Vagina (tissue), 2 donors: ENCODE measurements at regions not wholly inside any gene's neighbourhood (a gene's known extent, or its start where the extent isn't known, plus 50 kb on each side); places are given as distances from the start of the nearest gene placed in this dataset.
"Not testable (repeated sequence)": the region's sequence is repeated elsewhere in the genome, so short reads cannot be mapped to it uniquely, and the experiment has no call there.

Experiments used
- DNase-seq, 2 donors: peaks; one replicate each; pipeline ENCODE4 v3.0.0-alpha.2; 2017; ENCODE audit errors: extremely low spot score in 2 of 2
- H3K27ac ChIP-seq: fragments of 200-600 bp; sonication (generic); one replicate; pipeline ENCODE4 v1.5.1; 2019
- H3K27me3 ChIP-seq: fragments of 200-600 bp; sonication (generic); one replicate; pipeline ENCODE4 v1.5.1; 2019
- H3K36me3 ChIP-seq, 2 donors: fragments of 200-600 bp; sonication (generic); one replicate each; pipeline ENCODE4 v1.5.1; 2017 to 2019
- H3K4me1 ChIP-seq: fragments of 200-600 bp; sonication (generic); one replicate; pipeline ENCODE4 v1.5.1; 2019
- H3K4me3 ChIP-seq, 2 donors: fragments of 200-600 bp; sonication (generic); 1 replicate in 1 of 2; 2 replicates in 1 of 2; pipeline ENCODE4 v1.5.1; 2016 to 2019
- H3K9me3 ChIP-seq: fragments of 200-600 bp; sonication (generic); one replicate; pipeline ENCODE4 v1.5.1; 2019
- POLR2A ChIP-seq, 2 donors: fragments of 450-650 bp; IDR thresholded peaks; one replicate each; pipeline ENCODE4 v1.6.1; 2017; ENCODE audit warnings: antibody characterized with exemption in 2 of 2, mild to moderate bottlenecking in 2 of 2, moderate library complexity in 2 of 2
- POLR2AphosphoS5 ChIP-seq, 2 donors: sonication (generic); formaldehyde crosslinking; IDR thresholded peaks; one replicate each; pipeline ENCODE4 v1.9.0; 2017; ENCODE audit warnings: antibody characterized with exemption in 2 of 2, mild to moderate bottlenecking in 2 of 2, low read depth in 1 of 2; ENCODE audit not compliant: insufficient read depth in 1 of 2
- intact Hi-C: fragments of 100-400 bp; cut with DNase I; formaldehyde crosslinking; loops from one replicate; pipeline ENCODE4 v1.15.1; 2023
- TF ChIP-seq, protein P1 (sequence below), 3 experiments: fragments of 450-650 bp in 2 of 3; fragments of 200-600 bp in 1 of 3; sonication (generic) in 1 of 3; IDR thresholded peaks; one replicate each; pipeline ENCODE4 v1.5.1; 2017 to 2019; ENCODE audit warnings: antibody characterized with exemption in 3 of 3, mild to moderate bottlenecking in 2 of 3, moderate library complexity in 2 of 3

DNA sequence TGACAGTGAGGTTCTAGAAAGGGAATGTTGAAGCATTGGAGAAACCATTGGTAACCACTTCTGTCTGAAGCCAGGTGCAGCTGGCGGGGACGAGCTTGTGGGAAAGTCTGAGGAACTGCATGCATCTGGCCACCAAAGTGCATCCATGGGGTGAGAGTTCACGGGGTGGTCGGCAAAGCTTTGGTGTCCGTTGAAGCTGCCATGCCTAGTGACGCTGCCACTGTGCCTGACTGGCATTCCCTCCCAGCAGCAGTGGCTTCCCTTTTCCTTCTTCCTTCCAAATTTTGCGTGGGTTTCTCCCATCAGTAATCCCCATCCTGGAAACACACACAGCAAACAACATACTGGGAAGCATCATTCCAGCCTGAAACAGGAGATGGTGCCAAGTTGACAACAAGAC is 145.7 kb upstream of the ALDH1B1 start:
- Histone ChIP-seq H3K4me1 (no peaks in the 10 kb centered on the region), H3K4me3 (no peak overlapping the region), H3K36me3 (no peaks in the 10 kb centered on the region), H3K9me3 (no peaks in the 10 kb centered on the region), H3K27me3 (no peaks in the 10 kb centered on the region), H3K27ac (no peak overlapping the region)
- peak; percentile 49 to 67 for DNase-seq
- no peak for TF ChIP-seq POLR2A (IDR thresholded peaks at IDR 0.05)
- TF ChIP-seq, protein P1, sequence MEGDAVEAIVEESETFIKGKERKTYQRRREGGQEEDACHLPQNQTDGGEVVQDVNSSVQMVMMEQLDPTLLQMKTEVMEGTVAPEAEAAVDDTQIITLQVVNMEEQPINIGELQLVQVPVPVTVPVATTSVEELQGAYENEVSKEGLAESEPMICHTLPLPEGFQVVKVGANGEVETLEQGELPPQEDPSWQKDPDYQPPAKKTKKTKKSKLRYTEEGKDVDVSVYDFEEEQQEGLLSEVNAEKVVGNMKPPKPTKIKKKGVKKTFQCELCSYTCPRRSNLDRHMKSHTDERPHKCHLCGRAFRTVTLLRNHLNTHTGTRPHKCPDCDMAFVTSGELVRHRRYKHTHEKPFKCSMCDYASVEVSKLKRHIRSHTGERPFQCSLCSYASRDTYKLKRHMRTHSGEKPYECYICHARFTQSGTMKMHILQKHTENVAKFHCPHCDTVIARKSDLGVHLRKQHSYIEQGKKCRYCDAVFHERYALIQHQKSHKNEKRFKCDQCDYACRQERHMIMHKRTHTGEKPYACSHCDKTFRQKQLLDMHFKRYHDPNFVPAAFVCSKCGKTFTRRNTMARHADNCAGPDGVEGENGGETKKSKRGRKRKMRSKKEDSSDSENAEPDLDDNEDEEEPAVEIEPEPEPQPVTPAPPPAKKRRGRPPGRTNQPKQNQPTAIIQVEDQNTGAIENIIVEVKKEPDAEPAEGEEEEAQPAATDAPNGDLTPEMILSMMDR (IDR thresholded peaks at IDR 0.05), result no peak
- TF ChIP-seq POLR2AphosphoS5 (IDR thresholded peaks at IDR 0.05; ENCODE audit: insufficient read depth in 1 of 2, low read depth in 1 of 2), result no peak
- intact Hi-C loops, result no loop called here

DNA sequence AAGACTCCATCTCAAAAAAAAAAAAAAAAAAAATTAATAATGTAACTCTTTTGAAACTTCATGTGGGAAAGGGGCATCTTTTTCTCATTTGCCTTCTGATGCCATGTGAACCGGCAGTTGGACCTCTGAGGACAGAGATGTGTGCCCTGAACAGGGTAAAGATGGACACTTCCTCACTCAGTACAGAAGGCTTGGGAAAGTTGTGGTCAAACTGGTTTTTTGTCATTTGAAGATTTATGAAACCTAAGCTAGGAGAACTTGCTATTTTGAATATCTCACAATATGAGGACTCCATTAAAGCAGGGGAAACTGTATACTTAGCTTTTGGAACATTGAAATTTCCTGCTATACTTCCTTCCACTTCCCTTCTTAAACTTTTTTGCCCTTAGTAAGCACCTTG is 147.5 kb upstream of the ALDH1B1 start:
- intact Hi-C loops, result no loop called here
- TF ChIP-seq POLR2AphosphoS5 (IDR thresholded peaks at IDR 0.05; ENCODE audit: insufficient read depth in 1 of 2, low read depth in 1 of 2) (no peak), POLR2A (IDR thresholded peaks at IDR 0.05) (no peak)
- Histone ChIP-seq H3K4me3 (no peak overlapping the region), H3K27me3 (no peaks in the 10 kb centered on the region), H3K9me3 (no peaks in the 10 kb centered on the region), H3K27ac (no peak overlapping the region), H3K36me3 (no peaks in the 10 kb centered on the region), H3K4me1 (no peaks in the 10 kb centered on the region)
- no peak for DNase-seq

DNA sequence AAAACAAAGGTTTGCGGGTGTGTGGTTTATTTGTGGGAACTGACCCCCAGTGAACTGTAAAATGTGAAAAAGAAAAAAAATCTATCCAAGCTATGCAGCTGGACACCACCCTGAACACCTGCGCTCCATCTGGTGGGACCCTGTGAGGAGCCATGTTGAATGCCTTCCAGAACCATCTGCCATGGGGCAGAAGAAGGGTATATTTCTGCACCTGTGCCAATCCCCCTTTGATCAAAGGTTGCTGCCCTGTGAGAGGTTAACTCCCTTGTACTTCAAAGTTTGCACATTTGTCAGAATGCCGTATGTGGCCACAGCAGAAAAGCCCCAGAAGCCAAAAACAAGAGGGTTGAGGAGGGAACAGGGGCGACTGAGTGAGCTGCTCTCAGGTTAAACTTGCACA is 148.5 kb upstream of the ALDH1B1 start:
- Histone ChIP-seq H3K4me1 (no peaks in the 10 kb centered on the region), H3K4me3 (no peak overlapping the region), H3K36me3 (no peaks in the 10 kb centered on the region), H3K27ac (no peak overlapping the region), H3K9me3 (no peaks in the 10 kb centered on the region), H3K27me3 (no peaks in the 10 kb centered on the region)
- intact Hi-C loops, result no loop called here
- TF ChIP-seq, protein P1 (IDR thresholded peaks at IDR 0.05), result no peak
- TF ChIP-seq POLR2A (IDR thresholded peaks at IDR 0.05) (no peak), POLR2AphosphoS5 (IDR thresholded peaks at IDR 0.05; ENCODE audit: insufficient read depth in 1 of 2, low read depth in 1 of 2) (no peak)
- peak in 1 of 2 donors; percentile 56 for DNase-seq

DNA sequence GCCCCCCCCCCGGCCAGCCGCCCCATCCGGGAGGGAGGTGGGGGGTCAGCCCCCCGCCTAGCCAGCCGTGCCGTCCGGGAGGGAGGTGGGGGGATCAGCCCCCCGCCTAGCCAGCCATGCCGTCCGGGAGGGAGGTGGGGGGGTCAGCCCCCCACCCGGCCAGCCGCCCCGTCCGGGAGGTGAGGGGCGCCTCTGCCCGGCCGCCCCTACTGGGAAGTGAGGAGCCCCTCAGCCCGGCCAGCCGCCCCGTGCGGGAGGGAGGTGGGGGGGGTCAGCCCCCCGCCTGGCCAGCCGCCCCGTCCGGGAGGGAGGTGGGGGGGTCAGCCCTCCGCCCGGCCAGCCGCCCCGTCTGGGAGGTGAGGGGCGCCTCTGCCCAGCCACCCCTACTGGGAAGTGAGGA is 150.4 kb upstream of the ALDH1B1 start:
- H3K27ac ChIP-seq, result not testable (repeated sequence)

DNA sequence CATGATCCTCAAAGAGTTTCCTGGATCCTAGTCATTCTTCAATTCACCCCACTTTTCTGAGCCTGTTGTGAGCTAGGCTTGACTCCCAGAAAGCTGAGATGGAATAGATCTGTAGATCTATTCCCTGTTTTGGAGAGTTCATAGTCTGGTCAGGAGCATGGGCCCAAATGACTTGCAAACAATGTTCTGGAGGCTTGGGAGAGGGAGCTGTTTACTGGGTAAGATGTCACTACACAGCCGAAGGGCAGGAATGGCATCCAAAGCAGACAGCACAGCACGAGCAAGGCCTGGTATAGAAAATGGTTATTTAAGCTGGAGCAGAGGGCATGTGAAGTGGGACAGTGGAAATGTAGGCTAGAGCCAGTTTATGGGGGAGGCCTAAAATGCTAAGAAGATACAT is 152.5 kb upstream of the ALDH1B1 start:
- intact Hi-C loops, result no loop called here
- TF ChIP-seq POLR2A (IDR thresholded peaks at IDR 0.05) (no peak), POLR2AphosphoS5 (IDR thresholded peaks at IDR 0.05; ENCODE audit: insufficient read depth in 1 of 2, low read depth in 1 of 2) (no peak)
- TF ChIP-seq, protein P1 (IDR thresholded peaks at IDR 0.05), result no peak
- H3K4me3 ChIP-seq, result no peak overlapping the region
- H3K27me3 ChIP-seq, result no peaks in the 10 kb centered on the region
- no peaks in the 10 kb centered on the region for H3K4me1 ChIP-seq
- peak in 1 of 2 donors; percentile 60 for DNase-seq
- no peaks in the 10 kb centered on the region for H3K9me3 ChIP-seq
- H3K36me3 ChIP-seq, result no peaks in the 10 kb centered on the region
- no peak overlapping the region for H3K27ac ChIP-seq

More for the DNA sequence above, 150.4 kb upstream of the ALDH1B1 start:
- H3K9me3 ChIP-seq, H3K27me3 ChIP-seq, H3K4me1 ChIP-seq, DNase-seq, H3K4me3 ChIP-seq, intact Hi-C loops, H3K36me3 ChIP-seq: not testable (repeated sequence)

DNA sequence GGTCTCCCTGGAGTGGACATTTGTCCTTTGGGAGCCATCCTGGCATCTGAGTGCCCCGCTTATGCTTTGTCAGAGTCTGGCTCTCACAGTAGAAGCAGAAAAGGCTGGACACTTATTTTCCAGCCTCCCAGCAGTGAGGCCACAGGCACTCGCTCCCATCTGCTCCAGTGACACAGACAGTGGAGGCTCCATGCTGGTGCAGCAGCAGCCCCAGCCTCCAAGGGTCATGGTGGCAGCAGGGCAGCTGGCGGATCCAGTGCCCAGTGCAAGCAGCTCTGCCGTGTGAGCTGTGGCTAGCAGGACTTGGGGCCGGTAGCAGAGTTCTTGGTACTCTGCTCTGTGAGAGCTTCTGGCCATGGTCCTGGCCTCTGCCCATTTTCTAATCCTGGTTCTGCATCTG is 157.3 kb upstream of the ALDH1B1 start:
- Histone ChIP-seq H3K4me1 (no peaks in the 10 kb centered on the region), H3K36me3 (no peaks in the 10 kb centered on the region), H3K27me3 (no peaks in the 10 kb centered on the region), H3K4me3 (no peak overlapping the region), H3K27ac (no peak overlapping the region), H3K9me3 (no peaks in the 10 kb centered on the region)
- intact Hi-C loops, result no loop called here
- DNase-seq, result peak in 1 of 2 donors; percentile 82
- no peak for TF ChIP-seq POLR2AphosphoS5 (IDR thresholded peaks at IDR 0.05; ENCODE audit: insufficient read depth in 1 of 2, low read depth in 1 of 2)
- TF ChIP-seq POLR2A (IDR thresholded peaks at IDR 0.05), result no peak
- TF ChIP-seq, protein P1 (IDR thresholded peaks at IDR 0.05), result no peak
